ENCODE measurements at regions not wholly inside any gene's neighbourhood (a gene's known extent, or its start where the extent isn't known, plus 50 kb on each side); places are given as distances from the start of the nearest gene placed in this dataset.

- no peak overlapping the region for H3K27ac ChIP-seq (ENCODE audit: low read length)
- no peak overlapping the region for H3K4me2 ChIP-seq (ENCODE audit: low read length)
- H3K4me1 ChIP-seq (ENCODE audit: low read length): no peaks in the 10 kb centered on the region
- no peaks in the 10 kb centered on the region for H3K36me3 ChIP-seq (replicated peaks; ENCODE audit: low read depth, low read length)
- no peaks in the 10 kb centered on the region for H4K20me1 ChIP-seq (ENCODE audit: insufficient read depth, low read length)
- no peak for TF ChIP-seq CTCF (IDR thresholded peaks at IDR 0.05; ENCODE audit: low read depth, low read length)
- TF ChIP-seq EZH2phosphoT487 (IDR thresholded peaks at IDR 0.05; ENCODE audit: low read depth): no peak
- H3K79me2 ChIP-seq (ENCODE audit: low read length): no peaks in the 10 kb centered on the region
- H3K4me3 ChIP-seq (ENCODE audit: low read length): no peak overlapping the region
- no peak overlapping the region for H3K9ac ChIP-seq (ENCODE audit: low read length)
- H3K9me3 ChIP-seq (ENCODE audit: insufficient read depth, low read length): no peaks in the 10 kb centered on the region
- H3K27me3 ChIP-seq (ENCODE audit: low read depth, low read length): no peaks in the 10 kb centered on the region
- H2AFZ ChIP-seq (ENCODE audit: low read depth, low read length): no peak overlapping the region
Measured at GRCh38 chr12:83660727-83661358, 974.1 kb downstream of the TMTC2 start.

DNA sequence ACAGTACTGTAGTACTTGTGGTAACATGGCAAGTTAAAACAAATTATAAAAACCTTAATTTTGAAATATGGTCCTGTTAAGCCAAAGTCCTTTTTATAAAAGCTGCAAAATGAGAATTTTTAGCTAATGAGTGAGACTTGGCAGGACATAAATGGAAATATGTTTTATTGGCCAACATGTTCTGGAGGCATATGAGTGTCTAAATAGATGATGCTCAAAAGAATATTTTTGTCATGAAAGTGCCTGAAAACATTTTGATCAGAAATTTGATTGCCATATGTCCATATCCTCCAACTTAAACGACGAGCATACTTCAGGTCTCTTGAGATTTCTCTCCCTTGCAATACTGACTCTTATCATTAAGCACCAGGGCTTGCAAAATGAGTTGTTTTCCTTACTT, 972.6 kb downstream of the TMTC2 start:
- H3K27ac ChIP-seq (ENCODE audit: low read length): no peak overlapping the region
- H2AFZ ChIP-seq (ENCODE audit: low read depth, low read length): no peak overlapping the region
- no peak overlapping the region for H3K4me3 ChIP-seq (ENCODE audit: low read length)
- no peak overlapping the region for H3K4me2 ChIP-seq (ENCODE audit: low read length)
- H3K9me3 ChIP-seq (ENCODE audit: insufficient read depth, low read length): no peaks in the 10 kb centered on the region
- no peaks in the 10 kb centered on the region for H3K4me1 ChIP-seq (ENCODE audit: low read length)
- H4K20me1 ChIP-seq (ENCODE audit: insufficient read depth, low read length): no peaks in the 10 kb centered on the region
- H3K27me3 ChIP-seq (ENCODE audit: low read depth, low read length): no peaks in the 10 kb centered on the region
- H3K9ac ChIP-seq (ENCODE audit: low read length): no peak overlapping the region
- no peaks in the 10 kb centered on the region for H3K36me3 ChIP-seq (replicated peaks; ENCODE audit: low read depth, low read length)
- no peaks in the 10 kb centered on the region for H3K79me2 ChIP-seq (ENCODE audit: low read length)
- TF ChIP-seq EZH2phosphoT487 (IDR thresholded peaks at IDR 0.05; ENCODE audit: low read depth) (no peak), CTCF (IDR thresholded peaks at IDR 0.05; ENCODE audit: low read depth, low read length) (no peak)

DNA sequence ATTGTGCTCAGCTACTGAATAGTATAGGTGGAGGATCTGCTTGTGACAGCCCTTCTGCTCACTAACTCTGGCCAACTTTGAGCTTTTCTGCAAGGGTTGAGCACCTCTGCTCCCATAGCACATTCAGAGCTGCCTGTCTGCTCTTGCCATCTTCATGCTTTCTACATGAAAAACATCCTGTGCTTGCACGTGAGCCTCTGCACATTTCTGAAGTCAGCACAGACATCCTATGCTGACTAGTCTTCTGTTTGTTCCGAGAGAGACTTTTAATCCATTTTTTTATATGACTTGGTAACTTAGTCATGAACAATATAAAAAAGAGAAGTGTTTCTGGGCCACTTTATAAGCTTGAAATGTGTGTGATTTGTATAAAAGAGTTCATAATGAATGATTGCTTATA, 969.3 kb downstream of the TMTC2 start:
- Histone ChIP-seq H3K27me3 (ENCODE audit: low read depth, low read length) (no peaks in the 10 kb centered on the region), H3K4me1 (ENCODE audit: low read length) (no peaks in the 10 kb centered on the region), H3K36me3 (replicated peaks; ENCODE audit: low read depth, low read length) (no peaks in the 10 kb centered on the region), H3K4me2 (ENCODE audit: low read length) (no peak overlapping the region), H3K9ac (ENCODE audit: low read length) (no peak overlapping the region), H3K79me2 (ENCODE audit: low read length) (no peaks in the 10 kb centered on the region), H3K9me3 (ENCODE audit: insufficient read depth, low read length) (no peaks in the 10 kb centered on the region), H3K27ac (ENCODE audit: low read length) (no peak overlapping the region), H2AFZ (ENCODE audit: low read depth, low read length) (no peak overlapping the region), H4K20me1 (ENCODE audit: insufficient read depth, low read length) (no peaks in the 10 kb centered on the region), H3K4me3 (ENCODE audit: low read length) (no peak overlapping the region)
- TF ChIP-seq EZH2phosphoT487 (IDR thresholded peaks at IDR 0.05; ENCODE audit: low read depth) (no peak), CTCF (IDR thresholded peaks at IDR 0.05; ENCODE audit: low read depth, low read length) (no peak)

DNA sequence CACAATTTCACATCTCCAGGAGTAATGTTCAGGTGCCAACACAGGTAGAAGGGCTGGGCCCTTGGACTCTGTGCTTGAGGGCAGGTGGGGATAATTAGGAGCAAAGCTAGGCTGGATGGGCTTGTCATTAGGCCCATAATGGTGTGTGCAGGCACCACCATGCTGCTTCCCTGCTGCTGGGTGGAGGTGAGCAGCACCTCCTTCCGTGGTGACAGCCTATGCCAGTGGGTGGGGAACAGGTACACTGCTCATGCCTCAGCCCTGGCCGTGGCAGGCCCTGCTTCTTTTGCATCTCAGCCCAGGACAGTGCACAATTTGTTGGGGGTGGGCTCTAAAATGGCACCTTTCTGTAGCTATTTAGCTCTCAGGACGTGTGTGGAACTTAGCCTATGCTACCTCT, 955.5 kb downstream of the TMTC2 start:
- no peaks in the 10 kb centered on the region for H3K4me1 ChIP-seq (ENCODE audit: low read length)
- H3K36me3 ChIP-seq (replicated peaks; ENCODE audit: low read depth, low read length): no peaks in the 10 kb centered on the region
- H3K4me2 ChIP-seq (ENCODE audit: low read length): no peak overlapping the region
- no peak overlapping the region for H3K9ac ChIP-seq (ENCODE audit: low read length)
- H4K20me1 ChIP-seq (ENCODE audit: insufficient read depth, low read length): no peaks in the 10 kb centered on the region
- H3K79me2 ChIP-seq (ENCODE audit: low read length): no peaks in the 10 kb centered on the region
- TF ChIP-seq EZH2phosphoT487 (IDR thresholded peaks at IDR 0.05; ENCODE audit: low read depth) (no peak), CTCF (IDR thresholded peaks at IDR 0.05; ENCODE audit: low read depth, low read length) (no peak)
- no peaks in the 10 kb centered on the region for H3K9me3 ChIP-seq (ENCODE audit: insufficient read depth, low read length)
- H3K4me3 ChIP-seq (ENCODE audit: low read length): no peak overlapping the region
- no peak overlapping the region for H2AFZ ChIP-seq (ENCODE audit: low read depth, low read length)
- no peaks in the 10 kb centered on the region for H3K27me3 ChIP-seq (ENCODE audit: low read depth, low read length)
- H3K27ac ChIP-seq (ENCODE audit: low read length): no peak overlapping the region
